Keratinocyte (primary cell): ENCODE measurements at regions not wholly inside any gene's neighbourhood (a gene's known extent, or its start where the extent isn't known, plus 50 kb on each side); places are given as distances from the start of the nearest gene placed in this dataset.

Source experiments
- DNase-seq: peaks from one replicate; pipeline ENCODE4 v3.0.0-alpha.2; 2011; ENCODE audit warnings: low read depth, missing footprints, low spot score
- FAIRE-seq: peaks from 2 replicates; lab custom pipeline; 2011; peaks lifted over from hg19 to GRCh38; lab: Jason Lieb, UNC
- H2AFZ ChIP-seq: 2 replicates; pipeline ENCODE4 v1.6.0; 2012; ENCODE audit warnings: low read length, control low read depth, inconsistent platforms; ENCODE audit not compliant: control insufficient read depth
- H3K27ac ChIP-seq: 2 replicates; pipeline ENCODE4 v1.5.1; 2011; ENCODE audit warnings: low read length; ENCODE audit not compliant: control insufficient read depth, insufficient read depth
- H3K27me3 ChIP-seq: 3 replicates; pipeline ENCODE4 v1.6.0; 2011; ENCODE audit warnings: low read length; ENCODE audit not compliant: control insufficient read depth, insufficient read depth; ENCODE audit errors: extremely low read depth
- H3K36me3 ChIP-seq, 2 experiments: 2 replicates in 1 of 2; 3 replicates in 1 of 2; pipeline ENCODE4 v1.5.1; 2011; ENCODE audit warnings: low read length in 2 of 2, mild to moderate bottlenecking in 1 of 2; ENCODE audit not compliant: control insufficient read depth in 2 of 2, insufficient read depth in 2 of 2; ENCODE audit errors: extremely low read depth in 1 of 2
- H3K4me1 ChIP-seq: 3 replicates; pipeline ENCODE4 v1.5.1; 2011; ENCODE audit warnings: low read length; ENCODE audit not compliant: control insufficient read depth, insufficient read depth; ENCODE audit errors: extremely low read depth
- H3K4me2 ChIP-seq: 3 replicates; pipeline ENCODE4 v1.6.0; 2011; ENCODE audit warnings: low read depth, low read length; ENCODE audit not compliant: control insufficient read depth, insufficient read depth; ENCODE audit errors: extremely low read depth
- H3K4me3 ChIP-seq, 3 experiments: fragments of 200-600 bp in 1 of 3; sonication (generic) in 1 of 3; 2 replicates in 2 of 3; 3 replicates in 1 of 3; pipeline ENCODE4 v1.5.1; 2011 to 2016; ENCODE audit warnings: low read length in 3 of 3, mild to moderate bottlenecking in 3 of 3, control low read depth in 2 of 3, inconsistent platforms in 1 of 3, low read depth in 1 of 3, mixed read lengths in 1 of 3, mixed run types in 1 of 3, moderate library complexity in 1 of 3; ENCODE audit not compliant: control insufficient read depth in 2 of 3, insufficient read depth in 2 of 3; ENCODE audit errors: extremely low read depth in 1 of 3
- H3K79me2 ChIP-seq: 2 replicates; pipeline ENCODE4 v1.6.0; 2012; ENCODE audit warnings: low read length; ENCODE audit not compliant: control insufficient read depth, insufficient read depth
- H3K9ac ChIP-seq: 3 replicates; pipeline ENCODE4 v1.6.0; 2011; ENCODE audit warnings: low read length; ENCODE audit not compliant: control insufficient read depth, insufficient read depth; ENCODE audit errors: extremely low read depth
- H3K9me1 ChIP-seq: 3 replicates; pipeline ENCODE4 v1.6.0; 2011; ENCODE audit warnings: low read length; ENCODE audit not compliant: control insufficient read depth, insufficient read depth; ENCODE audit errors: extremely low read depth
- H3K9me3 ChIP-seq: 2 replicates; pipeline ENCODE4 v1.5.1; 2012; ENCODE audit warnings: low read depth, low read length; ENCODE audit not compliant: control insufficient read depth
- H4K20me1 ChIP-seq: 3 replicates; pipeline ENCODE4 v1.6.0; 2011; ENCODE audit warnings: low read length; ENCODE audit not compliant: control insufficient read depth, insufficient read depth; ENCODE audit errors: extremely low read depth
- CTCF ChIP-seq, 3 experiments: IDR thresholded peaks in 1 of 3; conservative IDR thresholded peaks in 1 of 3; optimal IDR thresholded peaks in 1 of 3; 2 replicates in 2 of 3; 3 replicates in 1 of 3; pipeline versions ENCODE3 to v1.5.1; 2011; ENCODE audit warnings: low read length in 3 of 3, mild to moderate bottlenecking in 3 of 3, moderate library complexity in 2 of 3, control low read depth in 1 of 3, inconsistent platforms in 1 of 3; ENCODE audit not compliant: insufficient read depth in 2 of 3; ENCODE audit errors: extremely low read depth in 1 of 3
- EZH2 ChIP-seq: IDR thresholded peaks from one replicate; pipeline ENCODE4 v1.6.1; 2012; ENCODE audit warnings: inconsistent platforms, mild to moderate bottlenecking, low read length, moderate library complexity
- dilution Hi-C: fragments of 300-500 bp; cut with MboI; formaldehyde crosslinking; loops from one replicate; pipeline ENCODE4 v1.7.0; 2020; ENCODE audit warnings: low sequenced_read_pairs; ENCODE audit not compliant: extremely low pct_ligation_motif_present

GRCh38 chr3:118838871-118839270 lies 195.8 kb downstream of the IGSF11 start:
- Histone ChIP-seq H3K4me1 (no peaks in the 10 kb centered on the region), H3K9me3 (no peaks in the 10 kb centered on the region), H3K79me2 (no peaks in the 10 kb centered on the region), H3K36me3 (no peaks in the 10 kb centered on the region), H3K4me2 (no peak overlapping the region), H2AFZ (no peak overlapping the region), H3K9ac (no peak overlapping the region), H3K27ac (no peak overlapping the region), H3K9me1 (no peaks in the 10 kb centered on the region), H3K4me3 (no peak overlapping the region), H3K27me3 (no peaks in the 10 kb centered on the region), H4K20me1 (no peaks in the 10 kb centered on the region)
- DNase-seq (no peak), FAIRE-seq (no peak)
- dilution Hi-C loops = no loop called here
- TF ChIP-seq CTCF (optimal IDR thresholded peaks at IDR 0.05 in 1 of 3, IDR thresholded peaks at IDR 0.05 in 1 of 3, conservative IDR thresholded peaks at IDR 0.05 in 1 of 3; ENCODE audit: extremely low read depth in 1 of 3, insufficient read depth in 2 of 3, low read length in 3 of 3) (no peak), EZH2 (no peak)

GRCh38 chr3:118842147-118842863 lies 192.3 kb downstream of the IGSF11 start:
- dilution Hi-C loops = no loop called here
- H3K4me3 ChIP-seq = no peak overlapping the region

More at GRCh38 chr3:118842147-118842863, 192.3 kb downstream of the IGSF11 start:
- H2AFZ ChIP-seq = no peak overlapping the region
- no peaks in the 10 kb centered on the region for H4K20me1 ChIP-seq
- H3K27me3 ChIP-seq = no peaks in the 10 kb centered on the region
- DNase-seq (no peak), FAIRE-seq (no peak)
- H3K36me3 ChIP-seq = no peaks in the 10 kb centered on the region
- no peak overlapping the region for H3K27ac ChIP-seq
- H3K9me1 ChIP-seq = no peaks in the 10 kb centered on the region
- H3K79me2 ChIP-seq = no peaks in the 10 kb centered on the region
- H3K9me3 ChIP-seq = no peaks in the 10 kb centered on the region
- no peak overlapping the region for H3K4me2 ChIP-seq
- no peaks in the 10 kb centered on the region for H3K4me1 ChIP-seq
- no peak for TF ChIP-seq CTCF (optimal IDR thresholded peaks at IDR 0.05 in 1 of 3, IDR thresholded peaks at IDR 0.05 in 1 of 3, conservative IDR thresholded peaks at IDR 0.05 in 1 of 3; ENCODE audit: extremely low read depth in 1 of 3, insufficient read depth in 2 of 3, low read length in 3 of 3)
- no peak for TF ChIP-seq EZH2
- H3K9ac ChIP-seq = no peak overlapping the region
